Bronchial epithelial cell (primary cell): ENCODE measurements at regions not wholly inside any gene's neighbourhood (a gene's known extent, or its start where the extent isn't known, plus 50 kb on each side); places are given as distances from the start of the nearest gene placed in this dataset.

Experiments
- DNase-seq: peaks from one replicate; pipeline ENCODE4 v3.0.0-alpha.2; 2010; ENCODE audit warnings: low read depth
- FAIRE-seq: peaks from 2 replicates; lab custom pipeline; 2011; peaks lifted over from hg19 to GRCh38; lab: Jason Lieb, UNC
- H3K27me3 ChIP-seq: 2 replicates; pipeline ENCODE4 v1.5.1; 2011; ENCODE audit warnings: low read length; ENCODE audit not compliant: control insufficient read depth, insufficient read depth
- H3K36me3 ChIP-seq: 2 replicates; pipeline ENCODE4 v1.5.1; 2011; ENCODE audit warnings: low read length; ENCODE audit not compliant: control insufficient read depth, insufficient read depth
- H3K4me3 ChIP-seq: 2 replicates; pipeline ENCODE4 v1.5.1; 2011; ENCODE audit warnings: mild to moderate bottlenecking, low read depth, low read length, control low read depth
- CTCF ChIP-seq: IDR thresholded peaks from 2 replicates; pipeline ENCODE4 v1.5.1; 2011; ENCODE audit warnings: mild to moderate bottlenecking, moderate library complexity, low read length, control low read depth, inconsistent platforms; ENCODE audit not compliant: insufficient read depth, severe bottlenecking

GRCh38 chr7:18444826-18445225, 50.7 kb upstream of the HDAC9 start:
- DNase-seq (no peak), FAIRE-seq (no peak)
- no peak for TF ChIP-seq CTCF
- no peak overlapping the region for H3K4me3 ChIP-seq
- H3K36me3 ChIP-seq = no peaks in the 10 kb centered on the region
- no peaks in the 10 kb centered on the region for H3K27me3 ChIP-seq

GRCh38 chr7:18445483-18445882, 50.1 kb upstream of the HDAC9 start:
- no peaks in the 10 kb centered on the region for H3K27me3 ChIP-seq
- DNase-seq (no peak), FAIRE-seq (no peak)
- no peaks in the 10 kb centered on the region for H3K36me3 ChIP-seq
- H3K4me3 ChIP-seq = no peak overlapping the region
- no peak for TF ChIP-seq CTCF
